Ammon's horn (tissue), 1 donor: ENCODE measurements at regions not wholly inside any gene's neighbourhood (a gene's known extent, or its start where the extent isn't known, plus 50 kb on each side); places are given as distances from the start of the nearest gene placed in this dataset.

Source experiments
- DNase-seq: peaks from one replicate; pipeline ENCODE4 v3.0.0-alpha.2; 2016; ENCODE audit warnings: low spot score

GRCh38 chr18:24530630-24531111 is 70.2 kb downstream of the HRH4 start:
- DNase-seq = peak; percentile 80

GRCh38 chr18:24534271-24534670 is 73.8 kb downstream of the HRH4 start:
- no peak for DNase-seq

GRCh38 chr18:24534737-24535136 is 74.3 kb downstream of the HRH4 start:
- DNase-seq = no peak

- DNase-seq = no peak
These were observed 75.3 kb downstream of the HRH4 start for GRCh38 chr18:24535527-24536295.

DNA sequence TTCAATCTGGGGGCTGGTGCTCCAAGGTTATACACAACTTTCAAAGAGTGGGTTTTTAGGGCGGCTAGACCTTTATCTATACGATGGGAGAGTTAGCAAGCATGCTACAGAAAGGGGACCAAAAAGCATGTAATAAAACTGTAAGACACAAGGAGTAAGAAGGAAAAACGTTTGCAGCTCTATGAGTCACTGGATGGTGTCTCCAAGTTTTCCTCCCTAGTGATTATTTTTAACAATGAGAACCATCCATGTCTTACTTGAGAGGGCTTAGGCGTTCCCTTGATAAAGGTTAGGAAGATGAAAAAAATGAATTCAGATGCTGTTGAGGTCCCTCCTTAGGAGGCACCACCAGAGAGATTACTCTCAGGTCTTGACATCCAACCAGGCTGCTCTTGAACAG is 75.9 kb downstream of the HRH4 start:
- no peak for DNase-seq

GRCh38 chr18:24536834-24537233 is 76.4 kb downstream of the HRH4 start:
- no peak for DNase-seq

GRCh38 chr18:24538414-24539264 is 78.2 kb downstream of the HRH4 start:
- no peak for DNase-seq

- no peak for DNase-seq
These were observed 79.6 kb downstream of the HRH4 start for GRCh38 chr18:24539866-24540617.

GRCh38 chr18:24540896-24541295 is 80.5 kb downstream of the HRH4 start:
- DNase-seq = no peak

DNA sequence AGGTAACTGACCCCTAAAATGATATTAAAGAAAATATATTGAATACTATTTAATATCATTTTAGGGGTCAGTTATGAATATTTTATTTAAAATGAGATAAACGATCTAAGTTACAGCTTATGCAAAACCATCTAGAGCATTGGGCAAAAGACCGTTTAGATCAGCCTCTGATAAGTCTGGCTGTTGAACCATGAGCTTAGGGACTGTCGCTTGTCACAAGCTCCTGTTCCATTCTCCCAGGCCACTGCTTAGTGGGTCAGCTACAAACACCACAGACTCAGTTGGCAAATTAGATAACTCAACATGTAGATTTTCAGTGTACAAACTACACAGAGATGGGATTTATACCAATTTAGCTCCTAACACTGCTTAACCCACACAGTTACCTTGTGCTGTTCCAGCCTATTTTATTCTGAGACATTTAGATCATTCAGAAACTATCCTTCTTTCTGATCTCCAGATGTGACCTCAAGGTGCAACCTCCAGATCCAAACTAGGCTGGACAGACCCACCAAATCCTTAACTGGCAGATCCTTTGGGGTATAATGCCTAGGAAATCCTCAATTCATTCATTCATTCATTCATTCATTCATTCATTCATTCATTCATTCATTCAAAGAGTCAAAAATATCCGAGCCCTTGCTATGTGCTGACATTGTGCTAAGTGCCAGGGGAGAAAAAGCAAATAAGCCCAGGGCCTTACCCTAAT is 82.8 kb downstream of the HRH4 start:
- DNase-seq = no peak

DNA sequence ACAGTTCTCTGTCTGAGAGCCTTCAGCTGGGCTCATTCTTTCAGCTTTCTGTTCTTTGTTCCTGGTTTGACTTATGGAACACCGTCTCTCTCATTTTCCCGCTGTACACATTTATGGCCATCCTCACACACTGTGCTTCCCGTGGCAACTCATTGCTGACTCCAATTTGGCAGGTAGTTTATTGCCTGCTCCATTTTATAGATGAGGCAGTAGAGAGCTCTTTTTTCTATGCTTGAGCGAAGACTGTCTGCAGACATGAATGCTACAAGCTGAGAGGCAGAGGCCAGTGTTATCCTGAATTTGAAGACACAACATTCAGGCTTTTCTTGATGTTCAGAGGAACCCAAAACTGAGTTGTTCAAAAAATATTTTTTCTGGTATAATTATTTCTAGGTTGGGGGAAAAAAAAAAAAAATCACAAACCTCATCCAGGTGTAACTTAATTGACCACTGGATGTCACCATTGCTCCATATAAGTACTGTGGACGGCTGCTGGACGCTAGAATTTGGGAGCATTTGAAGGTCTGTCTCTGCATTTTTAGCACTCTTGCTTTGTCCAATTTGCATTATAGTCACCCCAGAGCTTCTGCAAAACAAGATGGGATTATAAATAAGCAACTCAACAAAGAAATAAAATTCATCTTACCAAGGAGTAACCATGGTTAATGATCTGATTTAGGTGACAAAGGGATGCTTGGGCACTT is 83.5 kb downstream of the HRH4 start:
- peak; percentile 34 for DNase-seq

- DNase-seq = no peak
These were observed 84.5 kb downstream of the HRH4 start for GRCh38 chr18:24544949-24545348.

GRCh38 chr18:24545651-24546050 is 85.2 kb downstream of the HRH4 start:
- no peak for DNase-seq

DNA sequence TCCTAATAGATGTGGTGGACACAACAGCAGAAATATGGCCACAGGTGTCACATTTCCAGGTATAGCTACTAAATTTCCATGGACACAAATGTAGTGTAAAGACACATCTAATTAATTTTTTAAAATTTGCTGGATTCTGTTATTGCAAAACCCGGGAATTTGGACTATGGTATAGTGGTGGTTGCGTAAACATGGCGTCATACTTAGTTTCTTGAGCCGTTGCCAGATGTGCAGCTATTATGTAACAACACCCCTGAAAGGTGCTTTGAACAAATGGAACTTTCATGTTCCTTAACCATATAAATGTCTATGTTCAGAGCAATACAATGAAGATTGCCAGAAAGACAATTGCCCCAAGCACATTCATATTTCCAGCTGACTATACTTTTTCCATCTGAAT is 85.9 kb downstream of the HRH4 start:
- no peak for DNase-seq

DNA sequence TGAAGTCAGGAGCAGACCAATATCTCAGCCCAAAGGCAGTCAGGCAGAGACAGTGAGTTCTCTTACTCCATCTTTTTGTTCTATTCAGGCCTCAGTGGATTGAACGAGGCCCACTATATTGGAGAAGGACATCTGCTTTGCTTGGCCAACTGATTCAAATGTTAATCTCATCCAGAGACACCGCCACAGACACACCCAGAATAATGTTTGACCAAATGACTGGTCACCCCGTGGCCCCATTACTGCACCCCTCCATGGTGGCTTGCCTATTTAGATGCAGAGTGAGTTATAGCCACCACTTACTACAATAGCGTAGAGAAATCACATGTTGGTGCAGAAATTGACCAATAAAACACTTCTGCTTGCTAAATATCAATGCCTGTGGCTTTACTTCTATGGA is 88.1 kb downstream of the HRH4 start:
- DNase-seq = no peak

DNA sequence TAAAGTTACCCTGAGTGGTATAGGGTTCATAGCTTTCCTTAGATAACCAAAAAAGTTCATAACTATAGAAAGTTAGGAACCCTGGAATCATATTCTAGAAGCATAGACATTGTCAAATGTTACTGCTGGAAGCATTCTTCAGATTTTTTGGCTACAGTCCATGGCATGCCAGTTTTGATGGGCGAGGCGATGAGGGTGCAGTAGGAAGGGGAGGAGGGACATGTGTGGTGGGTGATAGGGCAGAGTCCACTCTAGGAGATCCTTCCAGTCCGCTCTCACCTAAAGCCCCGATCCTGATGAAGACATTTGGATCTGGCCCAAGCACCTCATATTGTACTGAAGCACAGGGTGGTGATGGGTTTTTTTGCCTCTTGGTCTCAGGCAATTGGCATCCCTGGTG is 91.8 kb downstream of the HRH4 start:
- DNase-seq = no peak

- no peak for DNase-seq
These were observed 93.3 kb downstream of the HRH4 start for GRCh38 chr18:24553571-24554285.

- DNase-seq = no peak
These were observed 98.0 kb downstream of the HRH4 start for GRCh38 chr18:24558403-24558802.

DNA sequence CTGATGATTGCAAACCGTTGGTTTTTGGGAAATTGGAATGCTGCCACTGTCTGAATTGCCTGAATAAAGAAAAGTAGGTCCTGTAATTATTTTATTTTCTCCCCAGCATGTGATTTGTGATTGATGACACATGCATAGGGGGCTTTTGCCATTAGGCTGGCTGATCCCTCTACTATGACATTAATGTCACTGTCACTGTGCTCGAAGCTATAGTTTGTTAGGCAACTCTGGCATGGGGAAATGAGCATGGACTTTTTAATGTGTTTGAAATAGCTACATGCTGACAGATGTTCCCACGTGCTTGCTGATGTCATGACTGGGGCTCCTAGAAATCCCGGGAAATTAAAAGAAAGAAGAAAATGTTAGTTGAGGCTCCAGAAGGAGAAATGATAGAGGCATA is 99.1 kb downstream of the HRH4 start:
- DNase-seq = no peak

DNA sequence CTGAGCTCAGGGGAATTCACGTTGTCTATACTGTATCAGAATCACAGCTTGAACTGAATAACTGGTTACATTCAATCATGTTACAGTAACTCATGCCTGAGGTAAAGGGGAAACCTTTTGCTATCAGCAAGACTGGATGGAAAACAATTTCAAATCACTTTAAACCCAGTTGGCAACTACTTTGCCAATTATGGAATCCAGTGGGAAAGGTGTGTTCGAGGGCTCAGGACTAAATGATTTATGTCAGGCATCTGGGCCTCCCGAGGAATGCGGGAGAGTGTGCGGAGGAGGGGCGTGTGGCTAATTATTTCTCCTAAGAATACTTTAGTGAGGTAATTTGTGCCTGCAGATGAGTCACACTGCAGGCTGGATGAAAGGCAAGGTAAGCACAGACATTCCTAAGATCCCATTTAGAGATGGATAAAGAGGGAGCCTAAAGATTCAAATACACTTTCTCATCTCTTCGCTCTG is 100.1 kb downstream of the HRH4 start:
- DNase-seq = no peak
